ENCODE measurements at regions not wholly inside any gene's neighbourhood (a gene's known extent, or its start where the extent isn't known, plus 50 kb on each side); places are given as distances from the start of the nearest gene placed in this dataset.
"Not testable (repeated sequence)": the region's sequence is repeated elsewhere in the genome, so short reads cannot be mapped to it uniquely, and the experiment has no call there.

GRCh38 chr6:156262014-156262413 is 515.2 kb upstream of the ARID1B start:
- no peak for DNase-seq

GRCh38 chr6:156260815-156261214 is 516.4 kb upstream of the ARID1B start:
- DNase-seq: no peak

- no peak for DNase-seq
Observed at GRCh38 chr6:156258981-156259380, 518.2 kb upstream of the ARID1B start.

GRCh38 chr6:156256161-156256560 is 521.0 kb upstream of the ARID1B start:
- DNase-seq: no peak

- DNase-seq: no peak
Observed at GRCh38 chr6:156254240-156254639, 522.9 kb upstream of the ARID1B start.

GRCh38 chr6:156250593-156250992 is 526.6 kb upstream of the ARID1B start:
- no peak for DNase-seq

GRCh38 chr6:156242206-156242605 is 535.0 kb upstream of the ARID1B start:
- DNase-seq: no peak

GRCh38 chr6:156231026-156231765 is 546.0 kb upstream of the ARID1B start:
- DNase-seq: no peak

GRCh38 chr6:156219973-156220372 is 557.2 kb upstream of the ARID1B start:
- DNase-seq: no peak

- DNase-seq: no peak
Observed at GRCh38 chr6:156205678-156206077, 571.5 kb upstream of the ARID1B start.

GRCh38 chr6:156199182-156199581 is 578.0 kb upstream of the ARID1B start:
- no peak for DNase-seq

GRCh38 chr6:156197513-156197912 is 579.7 kb upstream of the ARID1B start:
- DNase-seq: no peak

- DNase-seq: no peak
Observed at GRCh38 chr6:156194981-156195380, 582.2 kb upstream of the ARID1B start.

- no peak for DNase-seq
Observed at GRCh38 chr6:156193381-156193780, 583.8 kb upstream of the ARID1B start.

- no peak for DNase-seq
Observed at GRCh38 chr6:156191895-156192294, 585.3 kb upstream of the ARID1B start.

GRCh38 chr6:156191390-156191789 is 585.8 kb upstream of the ARID1B start:
- DNase-seq: not testable (repeated sequence)

GRCh38 chr6:156190270-156190669 is 586.9 kb upstream of the ARID1B start:
- DNase-seq: no peak

GRCh38 chr6:156189714-156190113 is 587.5 kb upstream of the ARID1B start:
- no peak for DNase-seq

- no peak for DNase-seq
Observed at GRCh38 chr6:156189195-156189594, 588.0 kb upstream of the ARID1B start.

- no peak for DNase-seq
Observed at GRCh38 chr6:156185113-156185512, 592.1 kb upstream of the ARID1B start.

GRCh38 chr6:156183678-156184077 is 593.5 kb upstream of the ARID1B start:
- DNase-seq: no peak

- DNase-seq: no peak
Observed at GRCh38 chr6:156182356-156182755, 594.8 kb upstream of the ARID1B start.

- DNase-seq: no peak
Observed at GRCh38 chr6:156181506-156181905, 595.7 kb upstream of the ARID1B start.

GRCh38 chr6:156175971-156176421 is 601.2 kb upstream of the ARID1B start:
- DNase-seq: peak; percentile 78

GRCh38 chr6:156175433-156175832 is 601.7 kb upstream of the ARID1B start:
- DNase-seq: no peak

Measured in islet precursor cell (in vitro differentiated cells).